Panc1 (cell line): ENCODE measurements at regions not wholly inside any gene's neighbourhood (a gene's known extent, or its start where the extent isn't known, plus 50 kb on each side); places are given as distances from the start of the nearest gene placed in this dataset.

Experiments
- ATAC-seq: fragments of 200-7000 bp; cut with Tn5 transposase; 2 replicates; pipeline ENCODE4 v1.9.1; 2020; ENCODE audit warnings: mild to moderate bottlenecking, moderate library complexity
- BruUV-seq: library from RNA; stranded (reverse); fragments of 400-500 nt; replicated peaks from 2 replicates; lab custom pipeline; 2021; lab: Mats Ljungman, UMichigan
- CTCF ChIA-PET: fragments of 300-600 bp; sonication (Branson Sonifier 250); formaldehyde crosslinking; loops from one replicate; lab custom pipeline; 2022; ENCODE audit warnings: antibody characterized with exemption; lab: Charles Lee
- POLR2A ChIA-PET: fragments of 300-600 bp; sonication (Branson Sonifier 250); formaldehyde crosslinking; loops from one replicate; lab custom pipeline; 2022; ENCODE audit warnings: antibody characterized with exemption; lab: Charles Lee
- DNase-seq: peaks from one replicate; pipeline ENCODE4 v3.0.0-alpha.2; 2010; ENCODE audit warnings: low read depth, low spot score
- H3K27ac ChIP-seq: 2 replicates; pipeline ENCODE4 v1.5.1; 2011; ENCODE audit warnings: mild to moderate bottlenecking, low read length, inconsistent platforms
- H3K27me3 ChIP-seq: fragments of 200-500 bp; sonication (Bioruptor generic); 2 replicates; pipeline ENCODE4 v1.6.0; 2014; ENCODE audit warnings: low read length, inconsistent platforms; ENCODE audit not compliant: control insufficient read depth, insufficient read depth
- H3K36me3 ChIP-seq: fragments of 200-500 bp; sonication (Bioruptor generic); 2 replicates; pipeline ENCODE4 v1.5.1; 2014; ENCODE audit warnings: inconsistent platforms, mild to moderate bottlenecking, low read length, moderate library complexity; ENCODE audit not compliant: control insufficient read depth, insufficient read depth
- H3K4me1 ChIP-seq: 2 replicates; pipeline ENCODE4 v1.5.1; 2011; ENCODE audit warnings: inconsistent platforms, mild to moderate bottlenecking, low read length, moderate library complexity; ENCODE audit not compliant: control insufficient read depth, insufficient read depth
- H3K4me3 ChIP-seq, 2 experiments: 2 replicates each; pipeline ENCODE4 v1.5.1; 2011 to 2012; ENCODE audit warnings: low read depth in 2 of 2, low read length in 2 of 2, mild to moderate bottlenecking in 2 of 2, inconsistent platforms in 1 of 2, moderate library complexity in 1 of 2
- H3K9me3 ChIP-seq: fragments of 200-500 bp; sonication (Bioruptor generic); 2 replicates; pipeline ENCODE4 v1.5.1; 2014; ENCODE audit warnings: low read depth, mild to moderate bottlenecking, inconsistent platforms, low read length, moderate library complexity; ENCODE audit not compliant: control insufficient read depth, insufficient read depth
- POLR2AphosphoS5 ChIP-seq: IDR thresholded peaks from 2 replicates; pipeline ENCODE4 v1.6.1; 2012; ENCODE audit warnings: mild to moderate bottlenecking, low read depth, low read length, moderate library complexity
- SIN3A ChIP-seq: IDR thresholded peaks from 2 replicates; pipeline ENCODE4 v1.6.1; 2012; ENCODE audit warnings: low read depth, mild to moderate bottlenecking, low read length, moderate library complexity, borderline replicate concordance; ENCODE audit not compliant: insufficient read depth
- TCF7L2 ChIP-seq: IDR thresholded peaks from 2 replicates; pipeline ENCODE4 v1.6.1; 2011; ENCODE audit warnings: mild to moderate bottlenecking, low read depth, low read length, inconsistent platforms
- in situ Hi-C: cut with HindIII; loops from 2 replicates; pipeline ENCODE4 v1.10.0; 2016; ENCODE audit warnings: low sequenced_read_pairs, low pct_unique_long_range_greater_than_20kb
- intact Hi-C: fragments of 100-400 bp; cut with micrococcal nuclease; formaldehyde crosslinking; loops from one replicate; pipeline ENCODE4 v1.10.0; 2022; ENCODE audit not compliant: unreplicated experiment
- TF ChIP-seq, protein P1 (sequence below), 2 experiments: IDR thresholded peaks; 2 replicates each; pipeline ENCODE4 v1.6.1; 2011 to 2012; ENCODE audit warnings: low read depth in 2 of 2, control low read depth in 1 of 2, low read length in 1 of 2, mild to moderate bottlenecking in 1 of 2, moderate library complexity in 1 of 2; ENCODE audit not compliant: insufficient read depth in 1 of 2
- TF ChIP-seq, protein P2 (sequence below): fragments of 450-650 bp; IDR thresholded peaks from 2 replicates; pipeline ENCODE4 v1.5.1; 2017; ENCODE audit warnings: mild to moderate bottlenecking

DNA sequence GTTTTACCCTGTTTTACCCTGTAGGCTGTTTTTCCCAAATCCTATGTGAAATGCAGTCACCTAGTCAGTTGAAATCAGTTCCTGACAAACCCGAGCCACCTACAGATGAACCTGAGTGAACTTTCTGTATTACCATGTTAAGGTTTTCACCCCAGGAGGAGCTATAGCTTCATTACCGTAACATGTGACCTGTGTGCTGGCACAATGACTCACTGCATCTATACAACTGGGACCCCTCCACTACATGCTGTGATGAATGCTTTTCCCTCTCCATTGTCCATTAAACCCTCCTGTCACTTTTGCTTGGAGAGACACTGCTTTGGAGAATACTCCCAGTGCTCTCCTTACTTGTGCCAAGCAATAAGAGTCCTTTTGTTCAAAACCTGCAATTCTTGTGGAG, 1974.8 kb downstream of the EFNA5 start:
- DNase-seq (no peak), ATAC-seq (no peak)
- intact Hi-C loops, result no loop called here
- Histone ChIP-seq H3K36me3 (no peaks in the 10 kb centered on the region), H3K27me3 (no peaks in the 10 kb centered on the region), H3K4me3 (no peak overlapping the region), H3K9me3 (no peaks in the 10 kb centered on the region), H3K4me1 (no peaks in the 10 kb centered on the region), H3K27ac (no peak overlapping the region)
- ChIA-PET CTCF (no interaction called here), POLR2A (no interaction called here)
- no TSS peak for BruUV-seq
- in situ Hi-C loops, result no loop called here
- TF ChIP-seq POLR2AphosphoS5 (no peak), TCF7L2 (no peak), SIN3A (no peak)
- TF ChIP-seq, protein P1, sequence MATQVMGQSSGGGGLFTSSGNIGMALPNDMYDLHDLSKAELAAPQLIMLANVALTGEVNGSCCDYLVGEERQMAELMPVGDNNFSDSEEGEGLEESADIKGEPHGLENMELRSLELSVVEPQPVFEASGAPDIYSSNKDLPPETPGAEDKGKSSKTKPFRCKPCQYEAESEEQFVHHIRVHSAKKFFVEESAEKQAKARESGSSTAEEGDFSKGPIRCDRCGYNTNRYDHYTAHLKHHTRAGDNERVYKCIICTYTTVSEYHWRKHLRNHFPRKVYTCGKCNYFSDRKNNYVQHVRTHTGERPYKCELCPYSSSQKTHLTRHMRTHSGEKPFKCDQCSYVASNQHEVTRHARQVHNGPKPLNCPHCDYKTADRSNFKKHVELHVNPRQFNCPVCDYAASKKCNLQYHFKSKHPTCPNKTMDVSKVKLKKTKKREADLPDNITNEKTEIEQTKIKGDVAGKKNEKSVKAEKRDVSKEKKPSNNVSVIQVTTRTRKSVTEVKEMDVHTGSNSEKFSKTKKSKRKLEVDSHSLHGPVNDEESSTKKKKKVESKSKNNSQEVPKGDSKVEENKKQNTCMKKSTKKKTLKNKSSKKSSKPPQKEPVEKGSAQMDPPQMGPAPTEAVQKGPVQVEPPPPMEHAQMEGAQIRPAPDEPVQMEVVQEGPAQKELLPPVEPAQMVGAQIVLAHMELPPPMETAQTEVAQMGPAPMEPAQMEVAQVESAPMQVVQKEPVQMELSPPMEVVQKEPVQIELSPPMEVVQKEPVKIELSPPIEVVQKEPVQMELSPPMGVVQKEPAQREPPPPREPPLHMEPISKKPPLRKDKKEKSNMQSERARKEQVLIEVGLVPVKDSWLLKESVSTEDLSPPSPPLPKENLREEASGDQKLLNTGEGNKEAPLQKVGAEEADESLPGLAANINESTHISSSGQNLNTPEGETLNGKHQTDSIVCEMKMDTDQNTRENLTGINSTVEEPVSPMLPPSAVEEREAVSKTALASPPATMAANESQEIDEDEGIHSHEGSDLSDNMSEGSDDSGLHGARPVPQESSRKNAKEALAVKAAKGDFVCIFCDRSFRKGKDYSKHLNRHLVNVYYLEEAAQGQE (IDR thresholded peaks at IDR 0.05; ENCODE audit: insufficient read depth in 1 of 2, low read depth in 2 of 2, low read length in 1 of 2), result no peak
- TF ChIP-seq, protein P2, sequence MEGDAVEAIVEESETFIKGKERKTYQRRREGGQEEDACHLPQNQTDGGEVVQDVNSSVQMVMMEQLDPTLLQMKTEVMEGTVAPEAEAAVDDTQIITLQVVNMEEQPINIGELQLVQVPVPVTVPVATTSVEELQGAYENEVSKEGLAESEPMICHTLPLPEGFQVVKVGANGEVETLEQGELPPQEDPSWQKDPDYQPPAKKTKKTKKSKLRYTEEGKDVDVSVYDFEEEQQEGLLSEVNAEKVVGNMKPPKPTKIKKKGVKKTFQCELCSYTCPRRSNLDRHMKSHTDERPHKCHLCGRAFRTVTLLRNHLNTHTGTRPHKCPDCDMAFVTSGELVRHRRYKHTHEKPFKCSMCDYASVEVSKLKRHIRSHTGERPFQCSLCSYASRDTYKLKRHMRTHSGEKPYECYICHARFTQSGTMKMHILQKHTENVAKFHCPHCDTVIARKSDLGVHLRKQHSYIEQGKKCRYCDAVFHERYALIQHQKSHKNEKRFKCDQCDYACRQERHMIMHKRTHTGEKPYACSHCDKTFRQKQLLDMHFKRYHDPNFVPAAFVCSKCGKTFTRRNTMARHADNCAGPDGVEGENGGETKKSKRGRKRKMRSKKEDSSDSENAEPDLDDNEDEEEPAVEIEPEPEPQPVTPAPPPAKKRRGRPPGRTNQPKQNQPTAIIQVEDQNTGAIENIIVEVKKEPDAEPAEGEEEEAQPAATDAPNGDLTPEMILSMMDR, result no peak

DNA sequence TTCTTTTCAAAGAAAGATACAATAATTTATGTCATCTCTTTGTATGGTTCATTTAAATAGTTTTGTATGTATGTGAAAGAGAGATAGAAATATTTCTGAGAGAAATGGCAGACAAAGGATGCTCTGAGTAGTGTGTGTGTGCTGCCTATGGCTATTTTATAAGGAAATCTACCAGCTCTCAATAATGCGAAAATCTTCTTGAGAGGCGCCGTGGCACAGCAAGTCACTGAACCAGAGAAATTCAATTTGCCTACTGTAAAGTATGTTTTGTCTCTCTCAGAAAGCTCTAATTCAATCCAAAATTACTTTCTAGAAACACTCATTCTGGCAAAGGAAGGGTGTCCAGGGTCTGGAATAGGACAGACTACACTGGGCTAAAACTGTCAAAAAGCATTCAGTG, 1981.1 kb downstream of the EFNA5 start:
- no peak for TF ChIP-seq SIN3A
- TF ChIP-seq, protein P1 (IDR thresholded peaks at IDR 0.05; ENCODE audit: insufficient read depth in 1 of 2, low read depth in 2 of 2, low read length in 1 of 2), result no peak
- TF ChIP-seq TCF7L2, result no peak
- TF ChIP-seq, protein P2, result no peak
- TF ChIP-seq POLR2AphosphoS5, result no peak
- ATAC-seq, result no peak
- CTCF ChIA-PET, result no interaction called here
- Histone ChIP-seq H3K36me3 (no peaks in the 10 kb centered on the region), H3K4me3 (no peak overlapping the region), H3K27me3 (no peaks in the 10 kb centered on the region), H3K27ac (no peak overlapping the region), H3K9me3 (no peaks in the 10 kb centered on the region), H3K4me1 (no peaks in the 10 kb centered on the region)
- intact Hi-C loops (no loop called here), in situ Hi-C loops (no loop called here)
- BruUV-seq, result no TSS peak
- DNase-seq, result no peak
- POLR2A ChIA-PET, result interaction anchor here (0.7 kb wide), 1 partner anchor 857 kb away, joined by 3 read pairs; no protein-coding TSS in a partner anchor
